Lung microvascular endothelial cell (primary cell): ENCODE measurements at regions not wholly inside any gene's neighbourhood (a gene's known extent, or its start where the extent isn't known, plus 50 kb on each side); places are given as distances from the start of the nearest gene placed in this dataset.
"Not testable (repeated sequence)": the region's sequence is repeated elsewhere in the genome, so short reads cannot be mapped to it uniquely, and the experiment has no call there.

Experiments
- DNase-seq, 2 donors: peaks; one replicate each; pipeline versions ENCODE4 v3.0.0 to v3.0.0-alpha.2; 2010; ENCODE audit warnings: low read depth in 2 of 2

DNA sequence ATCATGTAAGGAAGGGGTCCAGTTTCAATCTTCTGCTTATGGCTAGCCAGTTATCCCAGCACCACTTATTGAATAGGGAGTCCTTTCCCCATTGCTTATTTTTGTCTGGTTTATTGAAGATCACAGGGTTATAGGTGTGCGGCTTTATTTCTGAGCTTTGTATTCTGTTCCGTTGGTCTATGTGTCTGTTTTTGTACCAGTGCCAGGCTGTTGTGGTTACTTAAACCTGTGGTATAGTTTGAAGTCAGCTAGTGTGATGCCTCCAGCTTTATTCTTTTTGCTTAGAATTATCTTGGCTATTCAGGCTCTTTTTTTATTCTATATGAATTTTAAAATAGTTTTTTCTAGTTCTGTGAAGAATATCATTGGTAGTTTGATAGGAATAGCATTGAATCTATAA lies 234.6 kb upstream of the CASK start:
- not testable (repeated sequence) for DNase-seq

DNA sequence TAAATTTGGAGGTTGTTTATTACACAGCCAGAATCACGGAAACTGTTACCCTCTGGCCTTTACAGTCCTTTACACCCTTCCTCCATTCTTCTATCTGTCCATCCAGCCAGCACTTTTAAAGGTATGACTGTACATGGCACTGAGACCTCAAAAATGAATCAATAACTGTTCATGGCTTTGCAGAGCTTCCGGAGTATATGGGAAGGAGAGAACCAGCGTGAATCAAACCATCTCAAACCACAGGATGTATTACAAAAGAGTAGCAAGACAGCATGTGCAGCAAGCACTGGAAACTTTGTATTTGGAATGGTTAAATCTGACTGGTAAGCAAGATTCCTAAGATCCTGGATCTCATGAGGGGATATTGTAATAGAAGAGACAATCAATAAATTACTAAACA lies 228.5 kb upstream of the CASK start:
- DNase-seq, result no peak

DNA sequence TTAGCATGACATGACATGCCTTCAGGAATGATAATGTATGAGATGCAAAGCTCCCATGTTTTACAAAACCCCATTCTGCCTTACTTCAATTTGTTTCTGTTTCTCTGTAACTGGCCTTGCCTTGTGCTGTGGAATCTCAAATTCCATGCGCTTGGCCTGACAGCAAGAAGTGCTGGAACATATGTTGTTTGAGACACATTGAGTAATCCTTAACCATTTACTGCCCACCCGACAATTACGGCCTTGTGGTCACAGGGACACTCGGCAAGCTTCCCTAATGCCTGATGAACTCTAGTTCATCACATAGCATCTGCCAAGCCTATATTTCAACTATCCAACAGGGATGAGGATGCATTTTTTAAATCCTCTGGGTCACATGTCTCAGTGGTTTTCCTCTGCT lies 226.4 kb upstream of the CASK start:
- DNase-seq, result no peak

DNA sequence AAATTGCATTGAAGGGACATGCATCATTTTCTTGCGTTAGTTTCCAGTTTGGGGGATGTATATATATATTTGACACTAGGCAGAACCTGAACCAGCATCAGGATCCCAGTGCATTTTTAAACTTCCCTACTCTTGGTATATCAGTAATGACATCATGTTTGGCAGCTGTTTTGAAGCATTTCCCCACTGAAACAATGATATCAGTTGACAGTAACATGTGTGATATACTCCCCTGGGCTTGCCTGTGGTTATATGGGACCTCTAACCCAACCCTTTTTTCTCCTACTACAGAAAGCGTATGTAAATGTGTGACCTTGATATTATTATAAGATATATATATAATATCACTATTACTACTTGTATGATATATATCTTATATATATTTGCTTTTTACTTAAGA lies 225.9 kb upstream of the CASK start:
- no peak for DNase-seq

DNA sequence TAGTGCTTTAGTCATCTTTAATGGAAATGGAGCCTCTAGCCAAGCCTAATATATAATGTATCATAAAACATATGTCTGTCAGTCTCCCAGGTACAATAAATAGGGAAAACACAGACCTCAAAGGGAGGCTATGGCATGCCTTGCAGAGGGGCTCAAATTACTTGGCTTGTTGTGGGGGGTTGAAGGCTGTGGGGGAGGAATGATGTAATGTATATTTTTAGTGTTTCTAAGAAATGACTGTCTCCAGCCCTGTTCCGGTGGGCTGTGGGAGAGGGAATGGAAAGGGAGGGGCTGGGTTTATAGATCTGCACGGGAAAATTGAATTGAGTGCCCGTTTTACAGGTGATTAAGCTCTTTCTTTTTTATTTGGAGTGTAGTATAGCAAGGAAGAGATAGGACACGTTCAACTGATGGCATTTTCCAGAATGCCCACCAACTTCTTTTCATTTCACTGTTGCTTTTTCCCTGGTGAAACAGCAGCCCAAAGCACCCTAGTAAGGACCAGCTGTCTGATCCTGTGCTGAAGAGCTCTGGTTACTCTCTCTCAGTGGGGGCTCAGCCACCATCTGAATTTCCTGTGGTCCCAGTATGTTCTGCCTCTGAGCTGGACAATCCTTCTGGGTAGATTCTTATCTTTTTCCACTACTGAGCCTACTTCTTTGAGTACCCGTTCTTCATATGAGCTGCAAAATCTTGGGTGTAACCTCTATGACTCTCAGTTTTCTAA lies 220.7 kb upstream of the CASK start:
- no peak for DNase-seq

DNA sequence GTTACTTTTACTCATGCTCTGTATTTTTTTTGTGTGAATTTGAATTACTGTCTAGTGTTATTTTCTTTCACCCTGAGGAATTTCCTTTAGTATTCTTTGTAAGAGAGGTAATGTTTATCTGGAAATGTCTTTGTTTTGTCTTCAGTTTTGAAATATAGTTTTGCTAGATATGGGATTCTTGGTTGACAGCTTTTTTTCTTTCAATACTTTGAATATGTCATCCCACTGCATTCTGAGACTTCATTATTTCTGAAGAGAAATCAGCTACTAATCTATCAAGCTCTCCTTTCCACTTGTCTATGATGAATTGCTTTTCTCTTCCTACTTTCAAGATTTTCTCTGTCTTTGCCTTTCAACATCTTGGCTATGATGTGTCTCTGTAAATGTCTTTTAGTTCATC lies 217.0 kb upstream of the CASK start:
- DNase-seq, result no peak

DNA sequence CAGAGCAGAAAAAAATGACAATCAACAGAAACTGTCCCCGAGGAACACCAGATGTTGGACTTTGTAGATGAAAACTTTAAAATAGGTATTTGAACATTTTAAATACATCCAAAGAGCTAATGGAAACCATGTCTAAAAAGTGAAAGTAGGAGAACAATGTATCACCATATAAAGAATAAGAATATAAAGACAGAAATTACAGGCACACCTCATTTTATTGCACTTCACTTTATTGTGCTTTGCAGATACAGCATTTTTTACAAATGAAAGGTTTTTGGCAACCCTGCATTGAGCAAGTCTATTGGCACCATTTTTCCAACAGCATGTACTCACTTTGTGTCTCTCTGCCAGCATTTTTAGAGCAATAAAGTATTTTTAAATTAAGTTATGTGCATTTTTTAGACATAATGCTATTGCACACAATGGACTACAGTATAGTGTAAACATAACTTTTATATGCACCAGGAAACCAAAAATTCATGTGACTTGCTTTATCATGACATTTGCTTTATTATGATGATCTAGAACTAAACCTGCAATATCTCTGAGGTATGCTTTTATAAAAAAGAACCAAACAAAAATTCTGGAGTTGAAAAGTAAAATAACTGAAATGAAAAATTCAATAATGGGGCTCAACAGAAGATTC lies 212.4 kb upstream of the CASK start:
- no peak for DNase-seq

DNA sequence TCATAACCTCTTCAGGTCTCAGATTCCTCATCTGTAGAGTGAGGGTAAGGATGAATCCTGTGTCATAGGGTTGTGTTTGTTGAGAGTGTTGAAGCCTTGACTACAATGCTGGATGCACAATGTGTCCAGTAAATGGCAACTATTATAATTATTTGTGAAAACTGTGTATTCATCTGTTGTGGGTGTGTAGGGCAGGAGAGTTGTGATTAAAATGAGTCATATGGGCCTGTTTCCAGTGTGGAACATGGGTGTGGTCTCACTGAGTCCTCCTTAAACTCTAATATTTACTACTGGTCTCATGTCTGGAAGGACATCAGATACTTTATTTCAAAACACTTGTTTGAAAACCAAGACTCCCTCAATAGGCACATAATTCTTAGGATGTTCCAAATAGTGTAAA lies 208.5 kb upstream of the CASK start:
- no peak for DNase-seq

DNA sequence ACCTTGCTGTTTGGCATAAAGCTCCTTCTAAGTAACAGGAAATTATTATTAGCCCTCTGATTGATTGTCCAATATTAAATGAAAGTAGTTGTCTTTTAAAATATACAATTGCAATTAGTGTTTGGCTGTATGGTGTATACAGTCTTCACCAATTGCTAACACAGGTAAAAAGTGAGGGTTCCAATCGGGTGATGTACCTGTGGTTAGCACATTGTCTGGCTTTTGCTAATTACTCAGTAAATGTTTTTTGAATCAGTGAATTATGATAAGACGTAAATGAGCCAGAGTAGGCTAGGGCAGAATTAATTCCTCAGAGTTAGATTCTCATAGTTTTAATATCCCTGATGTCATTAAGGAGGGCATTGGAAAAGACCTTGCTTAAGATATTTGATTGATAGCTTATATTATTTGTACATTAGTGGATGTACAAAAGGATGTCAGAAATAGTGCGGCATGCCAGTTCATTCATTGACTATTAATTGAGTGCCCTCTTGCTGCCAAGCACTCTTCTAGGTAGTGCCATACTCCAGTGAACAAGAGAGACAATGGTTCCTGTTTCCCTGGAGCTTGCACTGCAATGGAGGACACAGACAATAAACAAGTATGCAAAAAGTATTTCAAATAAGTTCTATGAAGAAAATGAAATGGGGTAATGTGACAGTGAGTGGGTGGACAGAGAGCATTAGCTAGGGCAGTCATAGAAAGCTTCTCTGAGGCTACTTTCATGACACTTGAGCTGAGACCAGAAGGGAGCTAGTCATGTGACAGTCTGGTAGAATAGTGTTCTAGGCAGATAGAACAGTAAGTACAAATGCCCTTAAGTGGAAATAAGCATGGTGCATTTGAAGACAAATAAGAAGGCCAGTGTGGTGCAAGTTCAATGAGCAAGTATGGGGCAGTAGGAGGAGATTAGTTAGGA lies 205.9 kb upstream of the CASK start:
- no peak for DNase-seq

DNA sequence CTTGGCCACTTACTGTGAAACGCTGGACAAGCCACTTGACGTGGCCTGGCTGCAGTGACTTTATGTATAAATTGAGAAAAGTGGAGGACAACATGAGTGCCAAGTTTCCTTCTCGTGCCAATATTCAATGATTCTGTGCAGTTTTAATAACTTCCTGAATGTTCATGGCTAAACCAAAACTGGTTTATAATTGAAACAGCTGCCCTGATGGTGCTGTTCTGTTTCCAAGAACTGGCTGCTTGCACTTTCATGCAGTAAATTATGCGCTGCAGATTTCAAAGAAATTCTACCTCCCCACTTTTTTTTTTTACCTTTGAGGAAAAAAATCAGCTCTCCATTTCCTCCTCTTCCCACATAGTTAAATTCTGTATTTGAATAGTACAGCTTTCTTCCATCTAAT lies 205.2 kb upstream of the CASK start:
- no peak for DNase-seq

DNA sequence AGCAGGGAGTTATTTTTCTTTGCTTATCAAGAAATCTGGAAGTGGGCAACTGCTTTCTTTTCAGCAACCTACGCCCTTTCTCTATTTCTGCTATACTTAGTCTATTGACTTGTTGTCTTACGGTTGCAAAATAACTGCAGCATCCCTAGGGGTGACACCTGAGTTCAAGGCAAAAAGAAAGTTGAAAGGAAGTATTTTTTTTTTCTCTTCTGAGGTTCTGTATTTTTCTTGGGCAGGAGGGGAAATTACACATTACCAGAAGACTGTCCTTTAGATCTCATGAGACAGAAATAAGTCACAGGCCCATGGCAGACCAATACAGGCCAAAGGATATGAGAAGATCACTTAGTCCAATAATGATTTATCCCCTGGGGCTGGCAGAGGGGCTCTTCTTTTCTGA lies 204.7 kb upstream of the CASK start:
- no peak for DNase-seq

DNA sequence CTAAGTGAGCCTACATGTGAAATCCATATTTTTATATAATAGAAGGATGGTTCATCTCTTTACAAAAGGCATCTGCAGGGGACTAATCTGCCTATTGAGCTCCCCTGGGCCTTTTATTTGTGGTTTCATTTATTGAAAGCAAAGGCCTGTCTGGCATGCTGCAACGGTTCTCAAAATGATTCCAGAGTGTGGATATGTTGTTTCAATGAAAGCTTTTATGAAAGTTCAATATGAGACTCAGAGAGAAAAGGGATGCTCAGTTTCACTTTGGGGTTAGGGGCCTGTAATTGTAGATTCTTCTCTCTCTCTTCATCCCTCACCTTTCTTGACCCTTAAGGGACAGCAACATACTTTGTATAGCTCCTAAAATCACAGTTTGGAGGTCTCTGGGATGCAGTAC lies 204.2 kb upstream of the CASK start:
- no peak for DNase-seq

DNA sequence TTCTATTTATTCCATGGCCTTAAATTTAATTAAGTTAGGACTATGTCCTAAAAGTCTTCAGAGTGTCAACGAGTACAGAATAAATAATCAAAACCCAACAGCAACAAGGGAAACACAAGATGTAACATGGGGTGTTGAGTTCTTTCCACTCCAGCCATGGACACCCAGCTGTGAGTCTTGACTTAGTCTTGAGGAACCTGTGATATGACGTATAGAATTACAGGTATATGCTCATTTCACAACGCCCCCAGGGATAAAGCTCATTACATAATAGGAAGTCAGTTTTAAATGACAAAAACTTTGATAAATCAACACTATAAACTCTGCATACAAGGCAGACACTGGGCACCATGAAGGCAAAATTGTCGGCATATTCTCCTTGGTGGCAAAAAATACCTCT lies 200.0 kb upstream of the CASK start:
- DNase-seq, result no peak

DNA sequence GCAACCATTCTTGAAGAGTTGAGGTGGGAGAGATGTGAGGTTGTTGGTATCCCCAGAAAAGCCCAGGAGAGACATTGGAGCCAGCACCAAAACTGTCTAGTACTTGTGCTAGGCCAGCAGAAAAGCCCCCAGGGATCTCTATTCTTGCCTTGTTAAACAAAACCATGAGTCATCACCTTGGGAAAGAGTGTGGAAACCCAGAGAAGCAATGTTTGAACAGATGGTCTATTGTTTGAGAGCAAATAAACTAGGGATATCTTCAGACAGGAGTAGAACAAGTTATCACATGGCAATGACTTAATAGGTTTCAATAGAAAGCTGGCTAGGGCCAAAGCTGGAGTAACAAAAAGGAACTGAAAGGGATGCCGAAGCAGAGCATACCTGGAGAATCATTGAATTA lies 195.7 kb upstream of the CASK start:
- peak in 1 of 2 donors; percentile 1 for DNase-seq

DNA sequence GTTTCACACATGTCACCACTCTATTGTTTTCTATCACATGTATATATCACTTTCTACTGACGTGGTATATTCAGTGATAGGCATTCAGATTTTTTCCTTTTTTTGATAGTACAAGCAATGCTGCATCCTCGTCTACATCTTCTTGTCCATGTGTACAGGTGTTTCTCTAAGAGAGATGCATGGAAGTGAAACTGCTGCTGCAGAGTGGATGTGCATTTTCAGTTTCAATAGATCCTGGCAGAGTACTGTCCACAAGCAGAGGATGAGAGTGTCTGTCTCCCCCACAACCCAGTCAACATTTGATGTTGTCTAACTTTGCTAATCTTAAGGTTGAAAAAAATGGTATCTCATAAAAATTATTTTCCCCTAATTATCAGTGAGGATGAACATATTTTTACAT lies 194.0 kb upstream of the CASK start:
- DNase-seq, result no peak

DNA sequence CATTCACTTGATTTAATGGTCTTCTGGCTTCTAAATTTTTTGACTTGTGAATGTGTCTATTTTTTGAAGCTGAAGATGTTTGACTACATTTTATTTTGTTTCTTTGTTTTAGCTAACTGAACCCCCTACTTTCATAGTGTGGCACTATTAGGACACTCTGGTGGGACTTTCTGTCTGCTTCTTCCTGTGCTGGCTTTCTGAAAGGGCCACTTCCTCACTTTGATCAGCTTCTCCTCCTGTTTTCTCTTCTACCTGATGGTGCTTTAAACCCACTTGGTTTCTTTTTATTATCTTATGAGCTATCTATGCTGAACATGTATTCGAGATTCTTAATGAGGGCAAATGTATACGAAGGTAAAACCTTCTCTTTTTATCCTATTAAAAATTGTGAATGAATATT lies 186.1 kb upstream of the CASK start:
- no peak for DNase-seq

DNA sequence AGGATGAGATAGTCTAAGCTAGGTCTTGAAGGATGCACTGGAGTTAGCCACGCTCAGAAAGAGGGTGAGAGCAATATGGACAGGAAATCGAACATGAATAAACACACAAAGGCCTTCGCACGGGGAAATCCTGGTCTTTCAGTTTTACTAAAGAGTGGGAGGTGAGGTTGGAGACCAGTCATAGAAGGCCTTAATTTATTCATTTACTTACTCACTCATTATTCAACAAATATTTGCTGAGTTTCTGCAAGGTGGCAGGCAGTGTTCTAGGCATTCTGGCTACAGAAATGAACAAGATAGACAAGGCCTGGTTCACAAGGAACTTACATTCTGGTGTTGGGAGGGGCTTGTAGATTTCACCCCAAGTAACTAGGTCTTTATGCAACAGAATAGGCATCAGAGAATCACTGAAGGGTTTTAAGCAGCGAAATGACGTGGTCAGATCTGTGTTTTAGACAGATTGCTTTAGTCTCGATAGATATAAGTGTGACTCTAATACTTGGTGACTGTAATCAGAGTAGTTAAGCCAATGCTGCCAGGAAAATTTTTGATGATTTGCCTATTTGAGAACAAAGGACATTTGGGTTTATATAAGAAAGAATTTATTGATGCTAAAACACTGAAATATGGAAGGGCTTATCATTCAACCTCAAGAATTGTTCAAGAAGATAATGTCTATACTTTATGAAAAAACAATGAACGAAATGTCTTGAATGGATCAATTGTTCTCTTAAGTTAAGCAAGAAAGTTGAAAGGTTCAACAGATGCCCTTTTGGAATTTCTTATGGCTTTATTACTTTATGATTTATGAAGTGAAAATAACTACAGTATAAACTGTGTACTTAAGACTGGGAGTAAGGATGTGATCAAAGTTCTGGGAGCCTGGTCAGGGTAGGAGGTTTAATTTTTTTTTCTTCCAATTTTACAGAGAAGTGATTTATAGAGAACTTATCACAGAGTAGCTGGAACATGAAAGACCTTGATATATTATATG lies 184.4 kb upstream of the CASK start:
- no peak for DNase-seq

DNA sequence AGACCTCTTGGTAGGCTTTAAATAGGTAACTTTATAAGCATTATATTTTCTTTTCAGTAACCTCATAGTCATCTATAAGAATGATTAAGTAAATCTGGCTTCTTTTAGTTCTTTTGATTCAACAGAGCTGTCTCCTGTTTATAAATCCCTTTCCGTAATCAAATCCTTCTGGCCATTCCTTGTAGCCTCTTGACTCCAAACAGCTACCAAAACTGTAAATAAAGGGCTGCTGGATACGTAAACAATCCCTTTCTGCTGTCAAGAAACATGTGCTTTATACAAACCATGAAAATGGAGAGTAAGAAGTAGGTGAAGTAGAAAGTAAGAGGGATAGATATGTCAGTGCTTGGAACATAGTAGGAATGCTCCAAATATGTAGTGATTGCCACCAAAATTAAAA lies 183.2 kb upstream of the CASK start:
- no peak for DNase-seq

DNA sequence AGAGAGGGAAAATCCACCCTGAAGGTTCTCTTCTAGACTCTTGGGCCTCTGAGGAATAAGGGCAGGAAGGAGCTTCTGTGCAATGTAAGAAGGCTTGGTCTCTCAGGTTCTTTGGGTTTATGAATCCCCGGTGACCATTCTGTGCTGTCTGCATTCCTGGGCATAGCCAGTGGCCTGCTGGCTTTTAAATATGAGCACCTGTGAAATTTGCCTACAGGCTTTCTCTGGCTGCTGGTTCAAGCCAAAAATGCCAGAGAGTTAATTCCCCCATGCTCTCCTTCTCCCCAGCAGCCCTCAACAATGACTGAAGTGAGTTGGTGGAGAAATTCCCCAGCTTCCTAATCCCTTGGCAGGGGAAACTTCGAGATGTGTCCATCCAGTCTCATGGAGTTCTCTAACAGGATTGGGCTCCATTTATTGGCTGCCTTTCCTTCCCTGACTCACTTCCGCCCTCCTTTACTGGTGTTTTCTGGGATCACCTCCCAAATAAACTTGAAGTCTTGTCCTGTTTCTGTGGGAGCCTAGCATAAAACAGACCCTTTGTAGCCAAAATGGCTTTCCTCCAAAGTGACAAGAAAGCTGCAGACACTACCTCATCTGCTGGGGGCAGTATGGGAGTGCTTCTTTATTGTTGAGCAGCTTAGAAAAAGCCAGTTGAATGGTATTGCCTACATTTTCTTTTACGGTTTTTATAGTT lies 179.4 kb upstream of the CASK start:
- no peak for DNase-seq

DNA sequence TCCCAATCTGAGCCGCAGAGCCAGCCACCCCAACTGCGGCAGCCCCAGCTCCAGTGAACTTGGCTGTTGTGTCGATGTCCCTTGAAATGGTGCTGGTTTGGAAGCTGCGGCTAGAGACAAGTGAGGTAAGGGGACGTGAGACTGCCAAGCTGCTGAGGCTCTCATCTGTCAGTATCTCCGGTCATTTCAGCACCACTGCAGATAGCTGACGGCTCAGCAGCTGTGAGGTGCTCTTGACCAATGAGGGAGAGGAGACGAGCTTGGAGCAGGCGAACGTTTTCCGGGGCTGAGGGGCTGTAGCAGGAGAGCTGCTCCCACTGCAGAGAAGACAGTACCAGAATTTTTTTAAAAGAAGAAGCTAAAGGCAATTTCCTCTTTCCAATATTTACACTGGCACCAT lies 175.5 kb upstream of the CASK start:
- no peak for DNase-seq

DNA sequence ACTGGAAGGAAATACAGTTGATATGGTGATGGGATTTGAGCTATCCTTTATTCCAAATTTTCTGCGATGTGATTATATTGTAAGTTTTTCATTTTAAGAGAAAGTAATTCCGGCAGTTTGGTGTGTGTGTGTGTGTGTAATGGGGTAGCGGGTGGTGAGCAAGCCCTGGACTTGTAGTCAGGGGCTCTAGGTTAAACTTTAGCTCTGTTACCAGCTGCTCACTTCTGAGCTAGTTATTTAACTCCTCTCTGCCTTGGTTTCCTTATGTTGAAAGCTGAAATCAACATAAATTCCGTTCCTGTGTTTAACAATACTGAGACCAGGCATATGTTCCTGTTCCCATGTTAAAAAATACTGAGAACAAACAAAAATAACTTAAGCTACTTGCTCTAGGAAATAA lies 174.1 kb upstream of the CASK start:
- no peak for DNase-seq
